Activated naive CD4-positive, alpha-beta T cell (primary cell): ENCODE measurements at regions not wholly inside any gene's neighbourhood (a gene's known extent, or its start where the extent isn't known, plus 50 kb on each side); places are given as distances from the start of the nearest gene placed in this dataset.
"Not testable (repeated sequence)": the region's sequence is repeated elsewhere in the genome, so short reads cannot be mapped to it uniquely, and the experiment has no call there.

ENCODE experiments used
- DNase-seq, 4 experiments: peaks; one replicate each; lab custom pipeline; 2025; lab: John Stamatoyannopoulos, UW

DNA sequence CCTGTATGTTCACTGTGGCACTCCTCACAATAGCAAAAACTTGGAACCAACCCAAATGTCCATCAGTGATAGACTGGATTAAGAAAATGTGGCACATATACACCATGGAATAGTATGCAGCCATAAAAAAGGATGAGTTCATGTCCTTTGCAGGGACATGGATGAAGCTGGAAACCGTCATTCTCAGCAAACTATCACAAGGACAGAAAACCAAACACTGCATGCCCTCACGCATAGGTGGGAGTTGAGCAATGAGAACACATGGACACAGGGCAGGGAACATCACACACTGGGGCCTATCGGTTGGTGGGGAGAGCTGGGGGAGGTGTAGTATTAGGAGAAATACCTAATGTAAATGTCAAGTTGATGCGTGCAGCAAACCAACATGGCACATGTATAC, 275.7 kb upstream of the TLE3 start:
- not testable (repeated sequence) for DNase-seq

DNA sequence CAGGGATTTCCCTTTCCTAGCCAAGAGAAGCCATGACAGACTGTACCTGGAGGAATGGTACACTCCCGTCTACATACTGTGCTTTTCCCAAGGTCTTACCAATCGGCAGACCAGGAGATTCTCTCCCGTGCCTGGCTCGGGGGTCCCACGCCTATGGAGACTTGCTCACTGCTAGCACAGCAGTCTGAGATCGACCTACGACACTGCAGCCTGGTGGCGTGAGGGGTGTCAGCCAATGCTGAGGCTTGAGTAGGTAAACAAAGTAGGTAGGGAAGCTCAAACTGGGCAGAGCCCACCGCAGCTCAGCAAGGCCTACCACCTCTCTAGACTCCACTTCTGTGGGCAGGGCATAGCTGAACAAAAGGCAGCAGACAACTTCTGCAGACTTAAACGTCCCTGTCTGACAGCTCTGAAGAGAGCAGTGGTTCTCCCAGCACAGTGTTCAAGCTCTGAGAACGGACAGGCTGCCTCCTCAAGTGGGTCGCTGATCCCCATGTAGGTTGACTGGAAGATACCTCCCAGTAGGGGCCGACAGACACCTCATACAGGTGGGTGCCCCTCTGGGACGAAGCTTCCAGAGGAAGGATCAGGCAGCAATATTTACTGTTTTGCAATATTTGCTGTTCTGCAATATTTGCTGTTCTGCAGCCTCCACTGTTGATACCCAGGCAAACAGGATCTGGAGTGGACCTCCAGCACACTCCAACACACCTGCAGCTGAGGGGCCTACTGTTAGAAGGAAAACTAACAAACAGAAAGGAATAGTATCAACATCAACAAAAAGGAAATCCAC, 270.4 kb upstream of the TLE3 start:
- not testable (repeated sequence) for DNase-seq

DNA sequence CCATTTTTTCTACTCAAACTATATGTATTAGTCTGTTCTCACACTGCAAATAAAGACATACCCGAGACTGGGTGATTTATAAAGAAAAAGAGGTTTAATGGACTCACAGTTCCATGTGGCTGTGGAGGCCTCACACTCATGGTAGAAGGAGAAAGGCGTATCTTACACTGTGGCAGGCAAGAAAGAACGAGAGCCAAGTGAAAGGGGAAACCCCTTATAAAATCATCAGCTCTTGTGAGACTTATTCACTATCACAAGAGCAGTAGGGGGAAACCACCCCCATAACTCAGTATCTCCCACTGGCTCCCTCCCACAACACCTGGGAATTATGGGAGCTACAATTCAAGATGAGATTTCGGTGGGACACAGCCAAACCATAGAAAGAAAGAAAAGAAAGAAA, 266.3 kb upstream of the TLE3 start:
- not testable (repeated sequence) for DNase-seq

DNA sequence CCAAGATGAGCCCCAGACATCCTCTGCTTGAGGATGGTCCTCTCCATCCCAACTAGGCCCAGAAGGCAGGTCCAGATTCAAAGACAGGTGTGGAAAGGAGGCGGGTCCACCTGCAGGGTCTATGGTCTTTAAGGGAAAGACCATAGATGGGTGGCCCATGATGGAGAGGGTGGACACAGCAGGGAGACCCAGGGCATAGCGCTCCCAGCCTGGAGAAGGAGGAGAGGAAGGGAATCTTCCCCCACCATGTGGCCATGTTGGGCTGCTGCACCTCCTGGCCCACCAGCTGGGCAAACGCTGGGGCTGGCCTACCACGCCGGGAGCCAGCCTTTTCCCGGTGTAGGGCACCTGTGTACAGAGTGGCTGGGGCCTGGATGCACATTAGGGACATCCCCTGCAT, 265.2 kb upstream of the TLE3 start:
- DNase-seq: no peak

DNA sequence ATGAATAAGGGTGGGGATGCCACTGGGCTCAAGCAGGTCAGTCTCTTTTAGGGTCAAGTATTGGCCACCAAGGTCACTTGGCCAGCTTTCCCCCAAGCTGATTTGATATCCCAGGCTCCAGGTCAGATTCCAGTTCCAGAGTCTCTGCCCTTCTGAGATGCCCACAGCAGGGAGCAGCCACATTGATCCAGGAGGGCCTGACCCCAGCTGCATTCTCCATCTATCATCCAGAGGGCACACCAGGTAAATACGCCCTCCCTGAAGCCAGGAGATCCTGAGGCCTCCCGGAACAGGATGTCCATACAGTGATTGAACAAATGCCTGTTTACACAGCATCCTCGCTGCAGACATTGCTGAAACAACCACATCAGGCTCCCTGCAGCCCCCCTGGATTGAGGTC, 264.6 kb upstream of the TLE3 start:
- DNase-seq: no peak

DNA sequence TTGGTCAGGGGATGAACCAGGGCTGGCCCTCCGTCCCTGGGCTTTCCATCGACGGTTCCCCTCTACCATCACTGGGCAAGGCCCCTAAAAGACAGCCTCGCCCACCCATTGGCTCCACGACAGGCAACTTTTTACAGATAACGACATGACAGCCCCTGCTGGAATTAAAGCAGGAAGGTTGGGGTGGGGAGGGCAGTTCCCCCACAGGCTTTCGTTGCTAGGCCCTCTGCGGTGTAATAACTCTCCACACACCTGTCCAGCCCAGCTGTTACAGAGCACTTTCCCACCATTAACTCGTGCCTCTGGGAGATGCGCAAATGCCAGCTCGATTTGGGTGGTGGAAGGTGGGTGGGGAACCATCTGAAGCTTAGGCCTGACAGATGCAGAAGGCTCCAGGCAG, 264.2 kb upstream of the TLE3 start:
- no peak for DNase-seq

DNA sequence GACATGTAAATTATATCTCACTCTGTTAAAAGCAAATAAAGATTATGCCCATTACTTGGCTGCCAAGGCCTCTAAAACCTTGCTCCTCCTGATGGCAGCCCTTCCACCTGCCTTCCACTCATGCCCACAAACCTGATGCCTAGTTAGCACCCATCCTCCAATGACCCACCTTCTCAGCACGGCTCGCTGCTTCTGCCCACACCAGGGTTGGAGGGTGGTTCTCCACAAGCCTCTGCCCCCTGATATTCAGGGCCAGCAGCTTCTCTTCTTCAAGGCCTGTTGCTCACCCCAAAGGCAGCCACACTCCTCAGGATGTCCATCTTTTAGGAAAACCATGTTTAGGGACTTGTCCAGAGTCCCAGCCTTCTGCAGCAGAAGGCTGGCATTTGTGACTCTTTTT, 263.4 kb upstream of the TLE3 start:
- no peak for DNase-seq

DNA sequence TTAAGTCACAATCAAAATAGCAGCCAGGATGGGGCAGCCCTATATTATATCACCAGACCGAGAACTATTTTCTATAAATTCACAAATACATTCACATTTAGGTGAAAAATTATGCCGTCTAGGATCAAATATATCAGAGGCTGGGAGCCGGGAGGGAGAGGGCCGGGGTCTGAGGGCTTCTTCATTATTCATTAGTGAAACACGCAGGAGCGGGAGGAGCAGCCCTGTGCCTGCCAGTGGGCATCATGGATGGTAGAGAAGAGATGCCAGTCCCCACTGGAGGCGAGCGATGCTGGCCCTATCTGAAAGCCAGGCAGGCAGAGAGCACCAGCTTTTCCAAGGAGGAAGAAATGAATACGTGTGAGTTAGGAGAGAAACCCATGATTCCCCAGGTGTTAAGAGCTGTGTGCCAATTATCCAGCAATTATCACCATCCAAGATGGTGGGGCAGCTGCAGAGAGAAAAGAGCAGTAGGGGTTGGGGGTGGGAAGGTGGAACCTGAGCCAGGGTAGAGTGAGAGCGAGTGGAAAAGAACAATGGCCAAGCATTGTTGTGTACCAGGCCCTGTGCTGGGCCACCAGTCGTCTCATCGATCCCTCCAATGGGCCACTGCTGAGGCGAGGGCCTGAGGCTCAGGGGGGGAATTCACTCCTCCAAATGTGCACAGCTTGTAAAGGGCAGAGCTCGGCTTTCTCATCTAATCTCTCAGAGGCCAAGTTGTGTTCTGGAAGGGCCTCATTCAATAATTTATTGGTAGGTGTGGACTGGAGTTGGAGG, 261.3 kb upstream of the TLE3 start:
- no peak for DNase-seq

DNA sequence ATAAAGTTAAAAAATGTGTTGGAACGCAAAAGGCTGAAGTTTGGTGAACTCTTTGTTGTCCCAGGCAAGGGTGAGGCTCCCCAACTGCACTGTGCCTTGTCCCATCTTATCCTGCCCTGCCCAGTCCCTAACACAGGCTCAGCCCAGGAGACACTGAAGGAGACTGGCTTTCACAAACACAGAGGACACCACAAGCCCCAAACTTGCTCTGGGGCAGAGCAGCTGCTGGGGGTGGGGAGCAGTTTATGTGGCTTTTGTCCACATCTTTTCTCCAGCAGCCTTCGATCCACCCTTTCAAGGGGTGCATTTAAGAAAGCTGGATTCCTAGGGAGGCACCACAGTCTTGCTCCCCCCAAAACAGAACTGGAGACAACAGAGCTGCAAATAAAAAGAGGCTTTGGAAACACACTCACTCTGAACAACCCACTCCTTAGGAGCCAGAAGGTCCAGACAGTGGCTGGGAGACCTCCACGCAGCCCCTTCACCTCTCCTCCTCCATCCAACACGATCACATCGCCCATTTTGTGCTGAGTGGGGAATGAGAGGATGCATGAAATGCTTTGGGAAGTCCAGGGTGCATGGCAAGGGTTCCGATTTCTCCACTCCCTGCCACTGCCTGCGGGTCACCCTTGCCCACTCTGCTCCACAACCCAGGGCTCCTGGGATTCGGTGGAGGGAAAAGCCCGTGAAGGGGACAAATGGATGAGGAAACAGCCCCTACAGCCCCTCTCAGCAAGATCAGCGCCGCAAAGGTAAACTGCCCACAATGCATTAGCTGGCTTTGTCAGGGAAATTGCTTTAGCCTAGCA, 260.5 kb upstream of the TLE3 start:
- no peak for DNase-seq

DNA sequence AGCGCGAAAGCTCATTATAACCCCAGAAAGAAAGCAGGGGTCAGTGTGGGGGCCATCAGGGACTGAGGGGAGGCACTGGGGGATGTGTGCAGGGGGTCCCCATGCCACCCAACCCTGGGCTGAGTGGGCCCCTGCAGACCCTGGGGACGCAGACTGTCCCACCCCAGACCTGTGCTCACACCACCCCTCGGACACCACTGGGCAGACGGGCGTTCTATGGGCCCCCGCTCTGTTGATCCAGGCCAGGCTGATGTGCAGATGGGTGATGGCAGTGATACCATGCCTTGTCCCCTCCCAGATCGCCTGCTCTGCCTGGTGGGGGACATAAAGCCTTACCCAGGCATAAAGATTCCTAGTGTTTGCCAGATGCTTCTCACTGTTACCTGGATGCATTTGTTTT, 259.7 kb upstream of the TLE3 start:
- no peak for DNase-seq

DNA sequence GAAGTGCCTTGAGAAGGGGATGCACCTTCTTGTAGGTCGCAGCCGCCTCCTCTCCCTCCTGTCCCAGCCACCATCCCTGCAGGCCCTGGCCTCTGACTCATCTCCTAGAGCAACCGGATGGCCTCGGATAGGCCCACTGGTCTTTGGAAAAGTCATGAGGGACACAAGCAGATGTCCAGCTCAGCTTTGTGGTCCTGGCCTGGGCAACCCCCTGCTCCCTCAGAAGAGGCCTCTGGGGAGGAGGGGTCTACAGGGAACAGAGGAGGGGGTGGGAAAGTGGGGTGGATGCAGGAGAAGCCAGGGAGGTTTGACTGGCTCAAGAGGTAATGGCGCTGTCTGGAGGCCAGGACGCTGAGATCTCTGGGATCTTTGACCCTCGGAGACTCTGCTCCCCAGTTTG, 259.2 kb upstream of the TLE3 start:
- DNase-seq: no peak

DNA sequence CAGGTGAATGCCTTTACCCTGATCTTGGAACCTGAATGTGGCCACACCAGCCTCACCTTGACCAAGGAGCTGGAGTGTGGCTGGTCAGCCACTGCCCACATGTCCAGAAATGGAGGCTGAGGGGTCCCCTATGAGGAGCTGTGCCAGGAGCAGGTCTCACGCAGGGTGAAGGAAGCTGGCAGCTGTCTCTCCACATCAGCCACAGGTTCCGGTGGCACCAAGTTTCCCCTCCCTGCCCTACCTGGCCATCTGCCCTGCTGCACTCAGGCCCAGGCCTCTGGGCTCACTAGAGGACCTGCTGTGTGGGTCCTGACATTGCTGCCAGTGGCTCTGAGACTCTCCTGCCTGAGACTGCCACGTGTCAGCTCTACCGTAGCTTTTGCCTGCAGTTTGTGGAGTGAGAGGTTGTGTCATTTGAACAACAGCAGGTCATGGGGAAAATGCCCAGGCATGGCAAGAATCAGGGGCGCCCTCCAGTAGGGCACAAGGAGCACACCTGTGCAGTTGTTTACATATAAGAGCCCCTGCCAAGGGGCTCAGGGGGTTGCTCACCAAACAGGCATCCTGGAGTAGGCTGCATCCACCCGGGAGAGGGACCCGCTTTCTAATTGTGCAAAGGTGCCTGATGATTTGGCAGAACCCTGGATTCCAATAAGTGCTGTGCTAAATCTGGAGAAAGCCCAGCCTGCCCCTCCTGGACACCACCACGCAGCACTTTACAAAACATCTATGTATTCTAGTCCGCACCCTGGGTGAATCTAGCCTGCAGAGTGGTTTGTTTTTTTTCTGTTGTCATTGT, 258.5 kb upstream of the TLE3 start:
- no peak for DNase-seq

DNA sequence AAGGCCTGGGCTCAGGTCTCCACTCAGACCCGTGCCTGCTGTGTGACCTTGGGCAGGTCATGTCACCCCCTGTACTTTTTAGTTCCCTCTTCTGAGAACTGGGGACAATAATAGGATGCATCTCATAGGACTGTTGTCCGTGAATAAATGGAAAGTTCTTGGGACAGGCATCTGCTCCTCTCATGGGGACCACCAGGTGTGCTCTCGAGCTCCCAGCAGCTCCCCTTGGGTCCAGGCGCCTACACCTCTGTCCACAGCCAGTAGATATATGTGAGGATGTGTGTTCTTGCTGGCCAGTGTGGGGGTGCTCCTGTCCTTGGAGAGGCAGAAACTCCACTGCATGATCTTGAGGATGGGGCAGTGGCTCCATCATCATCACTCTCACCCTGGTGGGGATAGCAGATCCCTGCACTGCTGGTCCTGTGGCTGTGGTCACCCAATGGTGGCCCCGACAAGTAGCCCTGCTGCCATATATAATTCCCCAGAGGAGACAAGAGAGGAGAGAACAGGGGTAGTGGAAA, 257.6 kb upstream of the TLE3 start:
- no peak for DNase-seq

DNA sequence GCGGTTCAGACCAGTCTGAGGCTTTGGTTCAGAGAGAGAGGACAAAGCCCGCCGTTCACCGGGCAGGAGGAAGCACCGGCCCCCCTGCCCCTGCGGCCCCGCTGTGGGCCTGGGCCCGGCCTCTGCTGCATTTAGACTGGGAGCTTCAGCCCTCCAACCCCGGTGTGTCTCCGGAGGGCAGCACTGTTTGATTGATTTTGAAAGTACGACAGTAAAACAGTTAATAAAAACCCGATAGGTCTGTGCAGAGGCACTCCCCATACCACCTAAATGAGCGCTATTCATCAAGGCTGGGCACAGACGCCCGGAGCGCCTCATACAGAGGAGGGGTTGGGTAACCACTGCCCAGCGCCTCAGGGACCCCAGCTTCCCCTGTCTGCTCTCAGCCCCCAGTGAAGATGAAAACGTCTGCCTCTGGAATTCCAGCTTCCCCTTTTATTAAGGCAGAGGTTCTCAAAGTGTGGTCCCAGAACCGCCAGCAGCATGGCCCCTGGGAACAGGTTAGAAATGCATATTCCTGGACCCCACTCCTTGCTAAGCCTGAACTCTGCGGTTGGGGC, 256.7 kb upstream of the TLE3 start:
- no peak for DNase-seq

DNA sequence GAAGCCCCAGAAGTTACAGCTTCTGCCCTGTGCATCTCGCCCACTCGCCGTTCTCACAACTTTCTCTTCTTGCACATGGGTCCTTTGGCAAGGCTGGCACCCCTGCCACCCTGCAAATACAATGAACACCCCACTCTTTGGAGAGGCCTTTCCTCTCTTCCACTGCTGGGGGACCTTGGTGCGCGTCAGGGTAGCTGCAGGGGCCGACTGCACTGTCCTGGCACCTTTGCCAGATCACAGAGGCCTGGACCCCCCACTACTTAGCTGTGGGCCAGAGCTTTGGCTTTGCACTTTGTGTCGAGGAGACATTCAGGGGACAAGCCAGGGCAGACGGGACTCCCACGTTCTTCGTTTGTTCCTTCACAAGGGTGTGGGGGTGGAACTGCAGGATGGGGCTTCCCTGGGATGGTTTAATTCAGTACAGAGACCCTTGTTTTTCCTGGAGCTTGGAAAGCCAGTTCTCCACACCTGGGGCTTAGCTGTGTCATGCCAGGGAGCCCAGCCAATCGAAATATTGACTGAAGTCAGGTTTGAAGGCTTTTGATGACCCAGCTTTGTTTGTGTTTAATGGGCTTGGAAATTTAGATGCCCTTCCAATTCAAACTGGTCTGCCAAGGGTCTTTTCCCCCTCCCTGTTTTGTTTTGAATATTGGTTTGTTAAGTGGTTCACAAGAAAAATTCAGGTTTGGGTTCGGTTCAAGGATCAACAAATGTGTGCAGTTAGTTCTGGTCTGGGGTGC, 256.1 kb upstream of the TLE3 start:
- DNase-seq: no peak

DNA sequence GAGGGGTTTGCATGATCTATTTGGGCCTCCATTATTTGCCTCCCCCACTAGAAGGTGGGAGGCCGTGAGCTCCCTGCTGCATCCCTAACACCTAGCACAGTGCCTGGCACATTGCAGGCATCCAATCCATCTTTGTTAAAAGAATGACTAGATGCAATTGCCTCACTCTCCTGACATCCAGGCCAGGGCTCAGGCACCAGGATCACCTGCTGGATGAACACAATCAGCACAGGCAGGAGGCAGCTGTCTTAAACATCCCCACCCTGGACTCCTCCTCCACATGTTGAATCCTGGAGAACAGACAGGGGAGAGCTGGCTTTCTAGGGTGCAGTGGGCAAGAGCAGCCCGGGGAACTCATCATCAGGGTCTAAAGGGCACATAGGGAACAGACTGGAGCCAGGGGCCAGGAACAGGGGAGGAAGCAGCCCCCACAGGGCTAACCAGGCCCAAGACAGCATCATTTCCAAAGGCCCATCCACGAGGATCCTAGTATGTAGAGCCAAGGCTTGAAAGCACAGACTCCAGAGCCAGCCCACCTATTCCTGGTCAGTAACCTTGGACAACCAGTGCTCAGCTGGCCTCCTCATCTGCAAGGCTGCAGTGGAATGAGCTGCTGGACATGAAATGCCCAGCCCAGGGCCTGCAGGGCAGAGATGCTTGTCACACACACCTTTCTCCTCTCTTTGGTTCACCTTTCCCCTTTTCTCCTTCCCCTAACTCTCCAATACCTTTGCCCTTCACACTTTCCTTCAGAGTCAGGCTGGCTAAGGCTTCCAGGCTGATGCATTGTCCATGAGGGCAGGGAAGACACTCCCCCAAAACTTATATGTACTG, 254.4 kb upstream of the TLE3 start:
- no peak for DNase-seq

DNA sequence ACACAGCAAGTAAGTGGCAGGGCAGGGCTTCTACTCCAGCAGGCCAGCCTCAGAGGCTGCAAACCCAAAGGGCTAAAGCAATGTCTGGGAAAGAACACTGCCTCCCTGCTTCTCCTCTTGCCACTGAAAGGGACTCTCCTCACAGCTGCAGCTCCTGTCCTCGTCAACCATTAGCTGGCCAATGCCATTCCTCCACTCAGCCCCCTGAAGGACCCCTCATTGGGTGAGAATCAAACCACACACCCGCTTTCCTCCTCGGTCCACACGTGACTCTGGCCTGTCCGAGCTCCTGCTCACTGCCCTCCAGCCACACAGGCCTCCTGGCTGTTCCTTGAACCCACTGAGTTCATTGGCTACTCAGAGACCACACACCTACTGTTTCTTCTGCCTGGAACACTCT, 253.7 kb upstream of the TLE3 start:
- DNase-seq: no peak

DNA sequence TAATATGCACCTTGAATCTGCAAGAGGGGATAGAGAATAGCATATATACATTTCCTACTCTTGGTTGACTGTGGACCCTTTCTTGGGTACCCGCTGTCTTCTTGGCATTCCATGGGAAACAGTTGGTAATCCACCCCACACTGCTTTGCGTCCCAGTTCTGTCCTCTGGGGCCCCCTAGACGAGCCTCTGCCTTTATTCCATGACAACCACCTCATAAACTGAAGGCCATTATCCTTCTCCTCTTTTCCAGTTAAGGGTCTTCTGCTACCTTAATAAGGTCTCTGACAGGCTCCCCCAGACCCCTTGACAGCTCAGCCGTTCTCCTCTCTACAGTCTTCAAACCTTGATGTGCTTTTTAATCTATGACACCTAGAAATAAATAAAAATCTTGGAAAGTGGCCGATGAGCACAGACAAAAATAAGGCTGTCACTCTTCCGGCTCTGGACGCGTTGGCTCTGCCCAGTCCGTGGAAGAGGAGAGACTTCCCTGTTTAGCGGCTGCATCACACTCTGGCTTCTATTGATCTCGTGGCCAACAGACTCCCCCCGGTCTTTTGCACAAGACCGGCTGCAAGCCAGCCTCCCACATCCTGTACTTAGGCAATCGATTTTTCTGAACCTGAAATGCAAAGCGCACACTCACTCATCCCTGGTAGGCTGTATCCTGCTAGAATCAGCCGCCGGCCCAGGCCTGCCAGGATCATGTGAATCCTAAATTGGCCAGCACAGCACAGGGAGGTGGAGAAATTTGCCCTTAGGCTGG, 251.0 kb upstream of the TLE3 start:
- no peak for DNase-seq

DNA sequence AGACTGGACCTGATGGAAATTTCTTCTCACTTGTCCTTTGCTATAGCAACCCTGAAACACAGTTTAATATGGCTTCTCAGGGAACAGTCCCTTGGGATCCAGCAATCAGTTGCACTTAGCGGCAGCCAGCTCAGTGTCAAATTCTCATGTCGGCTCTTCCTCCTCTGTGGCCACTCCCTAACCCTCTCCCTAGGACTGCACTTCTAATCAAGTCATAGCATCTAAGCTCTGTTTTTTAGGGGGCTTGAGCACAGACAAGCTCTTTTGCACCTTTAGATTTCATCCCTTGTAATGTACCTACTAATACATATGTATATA, 250.5 kb upstream of the TLE3 start:
- no peak for DNase-seq
